HFFc6 (cell line): ENCODE measurements at regions not wholly inside any gene's neighbourhood (a gene's known extent, or its start where the extent isn't known, plus 50 kb on each side); places are given as distances from the start of the nearest gene placed in this dataset.

Experiments used
- DNase-seq: peaks from one replicate; pipeline ENCODE4 v3.0.0-alpha.2; 2018
- H3K27ac Mint-ChIP-seq: 2 replicates; pipeline ENCODE4 v1.8.0; 2020; ENCODE audit warnings: mild to moderate bottlenecking, mixed read lengths
- H3K27me3 Mint-ChIP-seq: 2 replicates; pipeline ENCODE4 v1.8.0; 2021; ENCODE audit warnings: mild to moderate bottlenecking, moderate library complexity, mixed read lengths; ENCODE audit not compliant: insufficient read depth
- H3K36me3 Mint-ChIP-seq: 2 replicates; pipeline ENCODE4 v1.8.0; 2021; ENCODE audit warnings: low read depth, mixed read lengths
- H3K4me1 Mint-ChIP-seq: 2 replicates; pipeline ENCODE4 v1.8.0; 2020; ENCODE audit warnings: low read depth, mixed read lengths
- H3K4me3 Mint-ChIP-seq: 2 replicates; pipeline ENCODE4 v1.8.0; 2020; ENCODE audit warnings: mild to moderate bottlenecking, moderate library complexity, mixed read lengths
- H3K9me3 Mint-ChIP-seq: 2 replicates; pipeline ENCODE4 v1.8.0; 2020; ENCODE audit warnings: mild to moderate bottlenecking, mixed read lengths
- TF ChIP-seq, protein P1 (sequence below): fragments of 200-600 bp; sonication (generic); IDR thresholded peaks from 2 replicates; pipeline ENCODE4 v1.5.0; 2021; ENCODE audit warnings: antibody characterized with exemption, mild to moderate bottlenecking

DNA sequence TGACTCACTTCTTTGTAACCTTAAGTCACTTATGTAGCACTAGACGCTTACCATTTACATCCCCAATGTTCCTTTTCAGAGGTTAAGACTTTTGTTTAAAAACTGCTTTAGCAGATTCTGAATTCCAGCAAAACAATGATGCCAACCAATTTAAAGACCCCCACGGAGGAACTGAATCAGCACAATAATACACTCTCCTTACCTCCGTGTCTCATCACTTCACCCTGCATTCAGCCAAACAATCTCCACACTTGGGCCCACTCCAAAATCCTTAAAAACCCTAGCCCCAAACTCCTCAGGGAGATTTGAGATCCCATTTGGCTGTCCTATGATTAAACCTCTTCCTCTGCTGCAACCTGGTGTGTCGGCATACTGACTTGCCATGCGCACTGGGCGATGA is 153.9 kb downstream of the B3GNT2 start:
- Mint-ChIP-seq H3K4me1 (no peaks in the 10 kb centered on the region), H3K36me3 (no peaks in the 10 kb centered on the region), H3K27ac (no peak overlapping the region), H3K9me3 (peaks cover 4% of the 10 kb centered on the region; the same call in 1 of the 2 replicates), H3K27me3 (peaks cover 11% of the 10 kb centered on the region), H3K4me3 (no peak overlapping the region)
- TF ChIP-seq, protein P1, sequence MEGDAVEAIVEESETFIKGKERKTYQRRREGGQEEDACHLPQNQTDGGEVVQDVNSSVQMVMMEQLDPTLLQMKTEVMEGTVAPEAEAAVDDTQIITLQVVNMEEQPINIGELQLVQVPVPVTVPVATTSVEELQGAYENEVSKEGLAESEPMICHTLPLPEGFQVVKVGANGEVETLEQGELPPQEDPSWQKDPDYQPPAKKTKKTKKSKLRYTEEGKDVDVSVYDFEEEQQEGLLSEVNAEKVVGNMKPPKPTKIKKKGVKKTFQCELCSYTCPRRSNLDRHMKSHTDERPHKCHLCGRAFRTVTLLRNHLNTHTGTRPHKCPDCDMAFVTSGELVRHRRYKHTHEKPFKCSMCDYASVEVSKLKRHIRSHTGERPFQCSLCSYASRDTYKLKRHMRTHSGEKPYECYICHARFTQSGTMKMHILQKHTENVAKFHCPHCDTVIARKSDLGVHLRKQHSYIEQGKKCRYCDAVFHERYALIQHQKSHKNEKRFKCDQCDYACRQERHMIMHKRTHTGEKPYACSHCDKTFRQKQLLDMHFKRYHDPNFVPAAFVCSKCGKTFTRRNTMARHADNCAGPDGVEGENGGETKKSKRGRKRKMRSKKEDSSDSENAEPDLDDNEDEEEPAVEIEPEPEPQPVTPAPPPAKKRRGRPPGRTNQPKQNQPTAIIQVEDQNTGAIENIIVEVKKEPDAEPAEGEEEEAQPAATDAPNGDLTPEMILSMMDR: no peak
- DNase-seq: no peak

DNA sequence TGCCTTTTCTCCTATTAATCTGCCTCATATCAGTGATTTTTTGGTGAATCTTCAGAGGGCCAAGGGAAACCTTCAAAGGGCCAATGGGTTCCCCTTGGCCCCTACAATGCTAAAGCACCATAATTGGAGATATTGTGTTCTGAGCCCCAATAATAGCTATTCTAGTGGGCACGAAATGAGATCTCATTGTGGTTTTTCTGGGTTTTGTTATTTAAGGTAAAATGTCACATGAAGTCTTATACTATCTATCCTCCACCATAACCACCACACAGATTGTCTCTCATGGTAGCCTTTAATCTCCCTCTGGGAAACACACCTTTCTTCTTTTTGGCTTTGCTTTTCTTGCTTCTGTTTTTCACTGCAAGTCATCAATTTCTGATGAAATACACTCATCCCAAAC is 152.8 kb downstream of the B3GNT2 start:
- Mint-ChIP-seq H3K9me3 (peaks cover 4% of the 10 kb centered on the region; the same call in 1 of the 2 replicates), H3K27ac (no peak overlapping the region), H3K4me1 (no peaks in the 10 kb centered on the region), H3K36me3 (no peaks in the 10 kb centered on the region), H3K4me3 (no peak overlapping the region), H3K27me3 (peaks cover 9% of the 10 kb centered on the region)
- TF ChIP-seq, protein P1: no peak
- DNase-seq: no peak

DNA sequence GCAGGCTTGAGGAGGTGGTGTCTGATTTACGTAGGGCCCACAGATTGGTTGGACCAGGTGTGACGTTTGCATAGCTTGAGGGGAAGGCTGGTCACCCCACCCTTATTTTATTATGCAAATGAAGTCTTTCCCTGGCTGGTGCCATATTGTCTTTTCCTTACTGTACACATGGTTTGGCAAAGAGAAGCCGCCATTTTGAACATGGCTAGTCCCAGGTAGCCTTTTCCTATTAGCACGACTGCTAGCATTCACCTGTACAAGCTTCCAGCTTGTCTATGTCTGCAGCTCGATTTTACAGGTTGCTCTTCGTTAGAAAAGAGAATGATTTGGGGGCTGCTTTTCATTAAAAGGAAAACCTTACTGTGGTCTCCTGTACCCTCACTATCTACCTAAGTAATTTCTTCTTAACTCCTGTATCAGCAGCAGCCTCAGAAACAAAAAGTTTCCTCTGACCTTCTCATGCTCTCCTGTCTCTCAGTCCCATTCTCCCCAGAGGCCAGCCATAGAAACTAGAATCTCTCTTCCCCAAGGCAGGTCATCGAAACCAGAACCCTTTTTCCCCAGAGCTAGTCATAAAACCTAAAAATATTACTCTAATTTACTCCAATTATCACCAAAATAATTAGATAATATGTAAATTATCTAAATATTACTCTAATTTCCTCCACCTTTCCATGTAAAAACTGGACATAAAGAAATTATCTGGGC is 151.8 kb downstream of the B3GNT2 start:
- Mint-ChIP-seq H3K4me1 (no peaks in the 10 kb centered on the region), H3K27me3 (peaks cover 9% of the 10 kb centered on the region)
- TF ChIP-seq, protein P1: no peak

DNA sequence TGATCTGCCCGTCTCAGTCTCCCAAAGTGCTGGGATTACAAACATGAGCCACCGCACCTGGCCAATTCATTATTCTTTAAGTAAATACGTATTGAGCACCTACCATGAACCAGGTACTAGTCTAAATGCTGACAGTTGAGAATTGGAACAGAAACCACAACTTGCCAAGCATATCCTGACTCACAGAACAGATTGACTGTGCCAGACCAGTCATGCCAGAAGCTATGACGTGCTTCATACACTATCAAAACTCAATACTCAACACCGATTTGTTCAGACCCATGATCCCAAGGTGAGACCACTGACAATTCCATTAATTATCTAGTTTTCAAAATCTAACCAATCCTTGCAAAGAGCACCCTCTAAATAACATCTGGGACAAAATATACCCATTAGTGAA is 148.6 kb downstream of the B3GNT2 start:
- DNase-seq: no peak
- Mint-ChIP-seq H3K36me3 (no peaks in the 10 kb centered on the region), H3K27ac (no peak overlapping the region), H3K9me3 (no peaks in the 10 kb centered on the region), H3K4me1 (no peaks in the 10 kb centered on the region), H3K4me3 (no peak overlapping the region), H3K27me3 (peaks cover 9% of the 10 kb centered on the region)
- TF ChIP-seq, protein P1: no peak

More for the DNA sequence above, 151.8 kb downstream of the B3GNT2 start:
- Mint-ChIP-seq H3K36me3 (no peaks in the 10 kb centered on the region), H3K4me3 (no peak overlapping the region), H3K9me3 (peaks cover 4% of the 10 kb centered on the region; the same call in 1 of the 2 replicates), H3K27ac (no peak overlapping the region)
- no peak for DNase-seq

DNA sequence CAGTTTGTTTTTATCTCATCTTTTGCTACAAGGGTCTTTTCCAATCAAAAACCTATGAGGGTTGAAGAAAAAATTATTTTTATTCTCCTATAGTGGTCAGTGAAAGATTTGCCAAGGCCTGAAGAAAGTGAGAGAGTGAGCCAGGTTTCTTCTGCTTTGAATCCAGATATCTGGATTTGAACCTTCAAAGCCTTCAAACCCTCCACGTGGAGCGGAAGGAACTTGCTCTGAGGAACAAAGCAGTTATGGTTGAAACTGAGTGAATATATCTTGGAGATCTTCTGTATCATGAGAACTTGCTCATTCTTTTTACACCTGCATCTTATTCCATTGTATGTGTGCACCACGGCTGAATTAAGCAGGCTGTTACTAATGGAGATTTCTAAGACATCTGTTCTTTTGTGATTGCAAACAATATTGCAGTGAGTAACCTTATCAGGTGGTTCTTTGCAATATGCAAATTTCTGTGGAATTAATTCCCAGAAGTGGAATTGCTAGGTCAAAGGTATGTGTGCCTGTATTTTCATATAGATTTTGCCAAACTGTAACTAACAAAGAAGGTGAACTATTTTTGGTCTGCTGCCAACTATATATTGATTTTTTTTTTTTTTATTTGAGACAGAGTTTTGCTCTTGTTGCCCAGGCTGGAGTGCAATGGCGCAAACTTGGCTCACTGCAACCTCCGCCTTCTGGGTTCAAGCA is 147.9 kb downstream of the B3GNT2 start:
- TF ChIP-seq, protein P1: no peak
- no peaks in the 10 kb centered on the region for H3K36me3 Mint-ChIP-seq
- no peak for DNase-seq
- no peak overlapping the region for H3K4me3 Mint-ChIP-seq
- H3K27ac Mint-ChIP-seq: no peak overlapping the region
- H3K4me1 Mint-ChIP-seq: no peaks in the 10 kb centered on the region
- H3K27me3 Mint-ChIP-seq: peaks cover 9% of the 10 kb centered on the region; the same call in 1 of the 2 replicates
- no peaks in the 10 kb centered on the region for H3K9me3 Mint-ChIP-seq
